ENCODE measurements at regions not wholly inside any gene's neighbourhood (a gene's known extent, or its start where the extent isn't known, plus 50 kb on each side); places are given as distances from the start of the nearest gene placed in this dataset.
"Not testable (repeated sequence)": the region's sequence is repeated elsewhere in the genome, so short reads cannot be mapped to it uniquely, and the experiment has no call there.

- not testable (repeated sequence) for DNase-seq (ENCODE audit: extremely low spot score, insufficient read length, low read depth); FAIRE-seq
These were observed 246.9 kb downstream of the DMAC1 start for GRCh38 chr9:7552706-7553105.

- FAIRE-seq, result no peak
- no peak for DNase-seq (ENCODE audit: extremely low spot score, insufficient read length, low read depth)
These were observed 250.3 kb downstream of the DMAC1 start for GRCh38 chr9:7549249-7549648.

- FAIRE-seq, result no peak
- no peak for DNase-seq (ENCODE audit: extremely low spot score, insufficient read length, low read depth)
These were observed 253.3 kb downstream of the DMAC1 start for GRCh38 chr9:7546261-7546660.

- FAIRE-seq, result no peak
These were observed 254.0 kb downstream of the DMAC1 start for GRCh38 chr9:7545371-7546165.

GRCh38 chr9:7542693-7543092 lies 256.9 kb downstream of the DMAC1 start:
- DNase-seq (ENCODE audit: extremely low spot score, insufficient read length, low read depth) (no peak), FAIRE-seq (no peak)

More at GRCh38 chr9:7545371-7546165, 254.0 kb downstream of the DMAC1 start:
- DNase-seq (ENCODE audit: extremely low spot score, insufficient read length, low read depth), result no peak

- DNase-seq (ENCODE audit: extremely low spot score, insufficient read length, low read depth), result no peak
- FAIRE-seq, result no peak
These were observed 257.5 kb downstream of the DMAC1 start for GRCh38 chr9:7542126-7542525.

- peak; percentile 86 for FAIRE-seq
- no peak for DNase-seq (ENCODE audit: extremely low spot score, insufficient read length, low read depth)
These were observed 263.2 kb downstream of the DMAC1 start for GRCh38 chr9:7536310-7536939.

GRCh38 chr9:7534211-7534935 lies 265.2 kb downstream of the DMAC1 start:
- FAIRE-seq (no peak), DNase-seq (ENCODE audit: extremely low spot score, insufficient read length, low read depth) (no peak)

- FAIRE-seq (peak; percentile 41), DNase-seq (ENCODE audit: extremely low spot score, insufficient read length, low read depth) (no peak)
These were observed 266.0 kb downstream of the DMAC1 start for GRCh38 chr9:7533376-7534090.

GRCh38 chr9:7523426-7524043 lies 276.0 kb downstream of the DMAC1 start:
- FAIRE-seq, result no peak

GRCh38 chr9:7520396-7520795 lies 279.2 kb downstream of the DMAC1 start:
- no peak for FAIRE-seq
- DNase-seq (ENCODE audit: extremely low spot score, insufficient read length, low read depth), result no peak

More at GRCh38 chr9:7523426-7524043, 276.0 kb downstream of the DMAC1 start:
- DNase-seq (ENCODE audit: extremely low spot score, insufficient read length, low read depth), result no peak

GRCh38 chr9:7516376-7516775 lies 283.2 kb downstream of the DMAC1 start:
- FAIRE-seq, result no peak
- no peak for DNase-seq (ENCODE audit: extremely low spot score, insufficient read length, low read depth)

- DNase-seq (ENCODE audit: extremely low spot score, insufficient read length, low read depth) (no peak), FAIRE-seq (no peak)
These were observed 289.4 kb downstream of the DMAC1 start for GRCh38 chr9:7510199-7510598.

GRCh38 chr9:7509576-7510145 lies 289.9 kb downstream of the DMAC1 start:
- DNase-seq (ENCODE audit: extremely low spot score, insufficient read length, low read depth) (no peak), FAIRE-seq (no peak)

- DNase-seq (ENCODE audit: extremely low spot score, insufficient read length, low read depth) (no peak), FAIRE-seq (no peak)
These were observed 291.1 kb downstream of the DMAC1 start for GRCh38 chr9:7508516-7508915.

- no peak for DNase-seq (ENCODE audit: extremely low spot score, insufficient read length, low read depth)
- FAIRE-seq, result no peak
These were observed 291.9 kb downstream of the DMAC1 start for GRCh38 chr9:7507566-7508270.

GRCh38 chr9:7507026-7507425 lies 292.6 kb downstream of the DMAC1 start:
- FAIRE-seq (no peak), DNase-seq (ENCODE audit: extremely low spot score, insufficient read length, low read depth) (no peak)

GRCh38 chr9:7500521-7500920 lies 299.1 kb downstream of the DMAC1 start:
- DNase-seq (ENCODE audit: extremely low spot score, insufficient read length, low read depth) (no peak), FAIRE-seq (no peak)

GRCh38 chr9:7491641-7492040 lies 307.9 kb downstream of the DMAC1 start:
- FAIRE-seq (no peak), DNase-seq (ENCODE audit: extremely low spot score, insufficient read length, low read depth) (no peak)
